GM18499 (cell line): ENCODE measurements at regions not wholly inside any gene's neighbourhood (a gene's known extent, or its start where the extent isn't known, plus 50 kb on each side); places are given as distances from the start of the nearest gene placed in this dataset.
A peak's percentile ranks its signal among the peaks of the same experiment; 100 is the strongest.

Experiments used
- ATAC-seq: cut with Tn5 transposase; IDR thresholded peaks from one replicate; pipeline ENCODE4 v1.9.1; 2021; ENCODE audit warnings: moderate number of reproducible peaks; ENCODE audit not compliant: insufficient read depth, unreplicated experiment

DNA sequence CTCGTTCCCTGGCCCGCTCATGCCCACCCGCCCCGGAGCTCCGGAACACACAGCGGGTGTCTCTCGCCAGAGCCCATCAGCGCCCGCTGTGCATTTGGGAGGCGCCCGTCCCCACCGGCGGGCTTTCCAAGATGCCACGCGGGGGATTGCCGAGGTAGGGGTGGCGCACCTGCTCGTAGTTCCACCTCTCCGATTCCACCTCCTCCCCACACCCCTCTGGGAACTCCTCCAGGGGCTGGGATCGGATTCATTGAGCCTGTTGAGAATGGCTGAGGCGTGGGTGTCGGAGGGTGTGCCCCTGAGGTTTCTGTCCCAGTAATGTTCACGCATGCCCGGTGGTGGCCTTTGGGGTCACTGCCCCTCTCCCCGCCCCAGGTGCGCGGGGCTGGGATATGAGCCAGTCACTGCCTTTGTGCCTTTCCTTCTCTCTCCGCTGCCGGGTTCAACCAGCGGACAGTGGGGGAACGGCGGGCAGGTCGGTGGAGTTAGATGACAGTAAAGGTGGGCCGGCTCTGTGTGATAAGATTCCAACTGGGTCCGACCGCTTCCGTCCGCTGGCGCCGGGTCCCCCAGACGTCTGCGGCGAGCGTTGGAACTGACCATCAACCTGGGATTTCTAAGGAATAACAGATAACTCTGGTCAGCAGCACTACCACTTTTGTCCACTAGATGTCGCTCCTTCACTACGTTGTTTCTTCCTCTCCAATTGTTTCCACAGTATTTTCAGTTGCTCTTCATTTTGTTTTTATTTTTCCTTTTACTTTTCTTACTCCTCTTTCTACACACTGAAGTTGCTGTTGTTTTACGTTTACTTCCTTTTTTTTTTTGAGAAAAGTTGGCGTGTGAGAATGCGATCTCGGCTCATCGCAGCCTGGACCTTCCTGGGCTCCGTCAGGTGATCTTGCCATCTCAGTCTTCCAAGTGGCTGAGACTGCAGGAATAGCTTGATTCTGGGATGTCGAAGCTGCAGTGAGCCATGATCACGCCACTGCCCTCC is 178.1 kb upstream of the ALG10B start:
- ATAC-seq = peak; percentile 86

DNA sequence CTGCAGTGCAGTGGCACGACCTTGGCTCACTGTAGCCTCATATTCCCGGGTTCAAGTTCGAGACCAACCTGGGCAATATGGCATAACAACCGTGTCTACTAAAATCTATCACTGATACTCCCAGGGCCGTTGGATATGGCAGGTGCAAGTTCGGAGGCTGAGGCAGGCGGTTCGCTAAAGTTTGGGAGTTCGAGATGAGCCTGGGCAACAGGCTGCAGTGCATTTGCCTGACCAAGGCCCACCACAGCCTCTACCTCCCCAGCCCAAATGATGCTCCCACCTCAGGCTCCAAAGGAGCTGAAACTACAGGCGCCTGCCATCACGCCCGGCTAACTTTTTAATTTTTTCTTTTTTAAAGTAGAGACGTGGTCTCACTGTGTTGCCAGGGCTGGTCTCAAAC is 177.1 kb upstream of the ALG10B start:
- ATAC-seq = no peak

DNA sequence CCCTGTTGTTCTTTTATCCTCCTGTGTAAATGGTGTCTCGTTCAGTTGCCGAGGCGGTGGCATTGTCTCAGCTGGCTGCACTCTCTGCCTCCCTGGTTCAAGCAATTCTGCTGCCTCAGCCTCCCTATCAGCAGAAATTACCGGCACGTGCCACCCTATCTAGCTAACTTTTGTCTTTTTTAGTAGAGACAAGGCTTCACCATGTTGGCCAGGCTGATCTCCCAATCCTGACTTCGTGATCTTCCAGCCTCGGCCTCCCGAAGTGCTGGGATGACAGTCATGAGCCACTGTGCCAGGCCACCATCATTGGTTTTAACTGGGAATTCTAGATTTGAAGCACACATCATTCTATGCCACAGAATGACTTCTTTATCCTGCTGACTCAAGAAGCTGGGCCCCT is 175.3 kb upstream of the ALG10B start:
- no peak for ATAC-seq

DNA sequence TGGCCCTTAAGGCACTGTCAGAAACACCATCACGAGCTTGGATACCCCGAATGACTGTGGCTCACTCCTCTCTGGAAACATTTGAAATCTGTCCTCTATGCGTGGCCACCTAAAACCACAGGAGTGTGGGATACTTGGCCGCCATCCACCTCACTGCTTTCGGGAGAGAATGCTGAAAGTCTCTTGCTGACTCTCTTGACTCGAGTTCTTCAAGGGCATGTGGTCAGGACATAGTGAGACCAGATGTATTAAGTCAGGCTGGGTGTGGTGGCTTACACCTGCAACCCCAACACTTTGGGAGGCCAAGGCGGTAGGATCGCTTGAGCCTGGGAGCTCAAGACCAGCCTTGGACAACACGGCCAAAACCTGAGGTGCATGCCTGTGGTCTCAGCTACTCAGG is 174.7 kb upstream of the ALG10B start:
- no peak for ATAC-seq

DNA sequence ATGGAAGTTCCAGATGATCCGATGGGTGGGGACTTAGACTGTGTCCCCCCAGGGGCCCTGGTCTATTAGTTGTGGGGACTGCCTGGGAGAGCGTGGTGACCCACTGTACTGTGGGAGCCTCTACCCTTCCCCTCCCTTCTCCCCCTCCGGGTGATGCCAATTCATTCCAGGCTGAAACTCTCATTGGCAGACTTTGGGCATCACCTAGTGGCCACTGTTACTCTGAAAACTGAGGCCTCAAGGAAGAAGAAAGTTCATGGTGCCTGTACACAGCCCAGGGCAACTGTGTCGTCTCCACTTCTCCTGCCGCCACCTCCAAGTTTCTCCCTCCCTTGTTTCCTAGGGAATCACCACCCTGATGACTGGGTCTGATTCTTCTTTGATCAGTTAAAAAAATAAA is 173.6 kb upstream of the ALG10B start:
- no peak for ATAC-seq

DNA sequence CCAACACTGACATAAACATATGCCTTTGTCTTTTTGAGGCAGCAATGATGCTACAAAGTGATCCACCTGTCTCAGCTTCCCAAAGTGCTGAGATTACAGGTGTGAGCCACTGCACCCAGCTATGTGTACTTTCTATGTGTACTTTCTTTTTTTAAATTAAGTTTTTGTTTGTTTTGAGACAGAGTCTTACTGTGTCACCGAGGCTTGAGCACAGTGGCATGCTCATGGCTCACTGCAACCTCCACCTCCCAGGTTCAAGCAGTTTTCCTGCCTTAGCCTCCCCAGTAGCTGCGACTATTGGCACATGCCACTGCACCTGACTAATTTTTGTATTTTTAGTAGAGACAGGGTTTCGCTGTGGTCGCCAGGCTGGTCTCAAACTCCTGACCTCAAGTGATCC is 172.5 kb upstream of the ALG10B start:
- no peak for ATAC-seq

DNA sequence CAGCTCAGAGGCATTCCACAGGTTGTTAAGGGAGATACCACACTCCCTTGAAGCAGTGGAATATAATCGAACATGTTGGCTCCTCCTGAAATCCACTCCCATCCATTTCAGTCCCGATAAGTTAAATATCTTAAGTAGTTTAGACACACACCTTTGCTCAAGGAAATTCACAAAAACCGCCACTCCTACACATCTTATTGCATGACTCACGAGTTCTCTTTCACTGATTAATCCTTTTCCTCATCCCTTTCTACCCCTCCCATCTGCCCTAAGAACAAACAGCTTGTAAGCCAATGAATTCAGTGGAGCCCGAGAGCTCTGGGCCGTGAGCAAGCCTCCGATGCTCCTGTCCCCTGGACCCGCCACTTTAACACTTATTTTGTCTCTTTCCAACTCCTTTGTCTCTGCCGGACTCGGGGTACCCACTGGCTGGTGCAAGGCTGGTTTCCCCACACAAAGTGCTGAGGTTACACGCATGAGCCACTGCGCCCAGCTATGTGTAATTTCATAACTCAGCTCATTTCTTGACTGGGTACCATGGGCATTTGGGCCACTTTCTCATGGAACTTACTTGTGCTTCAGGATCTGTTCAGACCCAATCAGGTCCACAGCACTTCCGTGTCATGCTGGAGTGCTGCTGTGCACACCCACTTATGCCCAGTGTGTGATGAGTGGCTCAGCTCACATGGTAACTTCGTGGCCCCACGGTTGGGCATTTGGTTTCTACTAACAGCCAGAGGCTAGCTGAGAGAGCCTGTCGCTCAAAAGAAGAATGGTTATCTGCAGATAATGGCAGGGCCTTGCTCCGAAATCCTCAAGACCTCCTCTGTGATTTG is 171.8 kb upstream of the ALG10B start:
- no peak for ATAC-seq

DNA sequence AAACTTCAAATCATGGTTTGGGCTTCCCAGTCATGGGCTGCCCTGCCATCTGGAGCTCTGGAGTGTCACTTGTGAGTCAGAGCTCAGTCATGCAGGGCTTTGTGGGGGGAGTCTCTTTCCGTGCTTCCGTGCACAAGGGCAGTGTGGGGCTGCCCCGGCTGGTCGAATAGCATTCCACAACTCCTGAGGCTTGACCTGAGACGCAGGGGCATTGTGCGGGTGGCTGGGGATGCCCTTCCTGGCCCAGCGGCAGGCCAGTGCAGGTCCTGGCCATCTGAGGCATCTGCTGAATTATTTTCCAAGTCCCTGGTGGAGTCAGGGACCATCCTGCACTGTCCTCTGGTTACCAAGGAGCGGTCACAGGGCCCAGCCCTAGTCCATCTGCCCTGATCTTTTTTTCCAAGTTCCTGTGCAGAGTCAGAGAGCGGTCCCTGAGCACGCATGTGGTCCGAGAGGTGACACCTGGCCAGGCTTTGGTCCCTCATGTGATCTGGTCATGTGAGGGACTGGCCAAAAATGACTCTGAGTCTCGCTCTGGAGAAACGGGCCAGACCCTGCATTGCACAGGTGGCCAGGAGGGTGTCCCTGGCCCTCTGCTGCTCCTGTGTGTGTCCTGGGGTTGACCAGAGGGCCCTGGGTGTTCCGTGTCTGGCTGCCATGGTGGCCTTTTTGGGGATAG is 167.0 kb upstream of the ALG10B start:
- ATAC-seq = no peak

DNA sequence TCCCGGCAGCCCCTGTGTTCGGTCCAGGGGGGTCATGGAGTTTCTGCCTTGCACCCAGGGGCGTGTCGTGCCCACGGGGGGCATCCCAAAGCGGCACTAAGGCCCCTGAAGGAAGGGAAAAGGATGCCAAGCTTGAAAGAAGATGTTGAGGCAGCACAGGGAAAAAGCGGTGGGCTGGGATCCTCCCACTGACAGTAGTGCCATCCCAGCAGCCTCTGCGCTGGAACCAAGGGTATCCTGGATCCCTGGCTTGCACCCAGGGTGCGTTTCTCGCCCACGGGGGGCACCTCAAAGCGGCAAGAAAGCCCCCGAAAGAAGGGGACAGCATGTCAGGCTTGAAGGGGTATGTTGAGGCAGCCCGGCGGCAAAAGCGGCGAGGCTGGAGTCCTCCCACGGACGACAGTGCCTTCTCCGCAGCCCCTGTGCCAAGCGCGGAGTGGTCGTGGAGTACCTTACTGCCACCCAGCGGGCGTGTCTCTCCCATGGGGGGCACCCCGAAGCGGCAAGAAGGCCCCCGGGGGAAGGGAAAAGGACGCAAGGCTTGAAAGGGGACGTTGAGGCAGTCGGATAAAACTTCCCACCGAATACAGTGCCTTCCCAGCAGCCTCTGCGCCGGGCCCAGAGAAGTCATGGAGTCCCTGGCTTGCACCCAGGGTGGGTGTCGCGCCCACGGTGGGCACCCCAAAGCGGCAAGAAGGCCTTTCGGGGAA is 164.4 kb upstream of the ALG10B start:
- ATAC-seq = no peak

DNA sequence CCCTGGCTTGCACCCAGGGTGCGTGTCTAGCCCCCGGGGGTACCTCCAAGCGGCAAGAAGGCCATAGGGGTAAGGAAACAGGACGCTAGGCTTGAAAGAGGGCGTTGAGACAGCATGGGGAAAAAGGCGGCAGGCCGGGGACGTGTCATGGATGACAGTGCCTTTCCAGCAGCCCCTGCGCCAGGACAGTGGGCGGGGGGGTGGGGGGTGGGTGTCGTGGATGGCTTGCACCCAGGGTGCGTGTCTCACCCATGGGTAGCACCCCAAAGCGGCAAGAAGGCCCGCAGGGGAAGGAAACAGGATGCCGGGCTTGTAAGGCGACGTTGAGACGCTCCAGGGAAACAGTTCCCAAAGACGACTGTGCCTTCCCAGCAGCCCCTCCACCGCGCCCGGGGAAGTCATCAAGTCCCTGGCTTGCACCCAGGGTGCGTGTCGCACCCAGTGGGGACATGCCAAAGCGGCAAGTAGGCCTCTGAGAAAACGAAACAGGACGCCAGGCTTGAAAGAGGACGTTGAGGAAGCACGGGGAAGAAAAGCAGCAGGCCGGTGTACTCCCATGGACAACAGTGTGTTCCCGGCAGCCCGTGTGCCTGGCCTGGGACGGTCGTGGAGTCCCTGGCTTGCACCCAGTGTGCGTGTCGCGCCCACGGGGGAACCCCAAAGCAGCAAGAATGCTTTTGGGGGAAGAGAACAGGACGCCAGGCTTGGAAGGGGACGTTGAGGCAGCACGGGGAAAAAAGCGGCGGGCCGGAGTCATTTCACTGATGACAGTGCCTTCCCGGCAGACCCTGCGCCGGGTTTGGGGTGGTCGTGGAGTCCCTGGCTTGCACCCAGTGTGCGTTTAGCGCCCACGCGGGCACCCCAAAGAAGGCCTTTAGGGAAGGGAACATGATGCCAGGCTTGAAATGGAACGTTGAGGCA is 163.5 kb upstream of the ALG10B start:
- no peak for ATAC-seq

DNA sequence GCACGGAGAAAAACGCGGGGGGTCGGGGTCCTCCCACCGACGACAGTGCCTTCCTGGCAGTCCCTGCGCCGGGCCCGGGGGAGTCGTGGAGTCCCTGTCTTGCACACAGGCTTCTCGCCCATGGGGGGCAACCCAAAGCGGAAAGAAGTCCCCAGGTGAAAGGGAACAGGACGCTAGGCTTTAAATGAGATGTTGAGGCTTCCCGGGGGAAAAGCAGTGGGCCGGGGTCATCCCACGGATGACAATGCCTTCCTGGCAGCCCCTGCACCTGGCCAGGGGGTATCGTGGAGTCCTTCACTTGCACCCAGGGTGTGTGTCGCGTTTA is 162.9 kb upstream of the ALG10B start:
- no peak for ATAC-seq

DNA sequence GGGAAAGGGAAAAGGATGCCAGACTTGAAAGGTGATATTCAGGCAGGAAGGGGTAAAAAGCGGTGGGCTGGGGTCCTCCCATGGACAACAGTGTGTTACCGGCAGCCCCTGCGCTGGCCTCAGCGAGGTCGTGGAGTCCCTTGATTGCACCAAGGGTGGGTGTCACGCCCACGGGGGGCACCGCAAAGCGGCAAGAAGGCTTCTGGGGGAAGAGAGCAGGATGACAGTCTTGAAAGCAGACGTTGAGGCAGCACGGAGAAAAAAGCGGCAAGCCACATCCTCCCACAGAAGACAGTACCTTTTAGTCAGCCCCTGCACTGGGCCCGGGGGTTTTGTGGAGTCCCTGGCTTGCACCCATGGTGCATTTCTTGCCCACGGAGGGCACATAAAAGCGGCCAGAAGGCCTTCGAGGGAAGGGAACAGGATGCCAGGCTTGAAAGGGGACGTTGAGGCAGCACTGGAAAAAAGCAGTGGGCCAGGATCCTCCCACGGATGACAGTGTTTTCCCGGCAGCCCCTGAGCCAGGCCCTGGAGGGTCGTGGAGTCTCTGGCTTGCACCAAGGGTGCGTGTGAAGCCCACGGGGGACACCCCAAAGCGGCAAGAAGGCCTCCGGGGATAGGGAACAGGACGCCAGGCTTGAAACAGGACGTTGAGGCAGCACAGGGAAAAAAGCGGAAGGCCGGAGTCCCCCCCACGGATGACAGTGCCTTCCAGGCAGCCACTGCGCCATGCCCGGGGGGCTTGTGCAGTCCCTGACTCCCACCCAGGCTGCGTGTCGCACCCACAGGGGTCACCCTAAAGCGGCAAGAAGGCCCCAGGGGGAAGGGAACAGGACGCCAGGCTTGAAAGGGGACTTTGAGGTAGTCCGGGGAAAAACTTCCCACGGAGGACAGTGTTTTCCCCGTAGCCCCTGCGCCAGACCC is 162.2 kb upstream of the ALG10B start:
- ATAC-seq = no peak

DNA sequence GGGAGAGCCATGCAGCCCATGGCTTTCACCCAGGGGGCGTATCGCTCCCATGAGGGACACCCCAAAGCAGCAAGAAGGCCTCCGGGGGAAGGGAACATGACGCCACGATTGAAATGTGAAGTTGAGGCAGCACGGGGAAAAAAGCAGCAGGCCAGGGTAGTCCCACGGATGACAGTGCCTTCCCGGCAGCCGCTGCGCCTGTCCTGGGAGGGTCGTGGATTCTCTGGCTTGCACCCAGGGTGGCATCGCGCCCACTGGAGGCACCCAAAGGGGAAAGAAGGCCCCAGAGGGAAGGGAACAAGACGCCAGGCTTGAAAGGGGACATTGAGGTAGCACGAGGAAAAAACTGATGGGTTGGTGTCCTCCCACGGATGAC is 161.6 kb upstream of the ALG10B start:
- no peak for ATAC-seq

DNA sequence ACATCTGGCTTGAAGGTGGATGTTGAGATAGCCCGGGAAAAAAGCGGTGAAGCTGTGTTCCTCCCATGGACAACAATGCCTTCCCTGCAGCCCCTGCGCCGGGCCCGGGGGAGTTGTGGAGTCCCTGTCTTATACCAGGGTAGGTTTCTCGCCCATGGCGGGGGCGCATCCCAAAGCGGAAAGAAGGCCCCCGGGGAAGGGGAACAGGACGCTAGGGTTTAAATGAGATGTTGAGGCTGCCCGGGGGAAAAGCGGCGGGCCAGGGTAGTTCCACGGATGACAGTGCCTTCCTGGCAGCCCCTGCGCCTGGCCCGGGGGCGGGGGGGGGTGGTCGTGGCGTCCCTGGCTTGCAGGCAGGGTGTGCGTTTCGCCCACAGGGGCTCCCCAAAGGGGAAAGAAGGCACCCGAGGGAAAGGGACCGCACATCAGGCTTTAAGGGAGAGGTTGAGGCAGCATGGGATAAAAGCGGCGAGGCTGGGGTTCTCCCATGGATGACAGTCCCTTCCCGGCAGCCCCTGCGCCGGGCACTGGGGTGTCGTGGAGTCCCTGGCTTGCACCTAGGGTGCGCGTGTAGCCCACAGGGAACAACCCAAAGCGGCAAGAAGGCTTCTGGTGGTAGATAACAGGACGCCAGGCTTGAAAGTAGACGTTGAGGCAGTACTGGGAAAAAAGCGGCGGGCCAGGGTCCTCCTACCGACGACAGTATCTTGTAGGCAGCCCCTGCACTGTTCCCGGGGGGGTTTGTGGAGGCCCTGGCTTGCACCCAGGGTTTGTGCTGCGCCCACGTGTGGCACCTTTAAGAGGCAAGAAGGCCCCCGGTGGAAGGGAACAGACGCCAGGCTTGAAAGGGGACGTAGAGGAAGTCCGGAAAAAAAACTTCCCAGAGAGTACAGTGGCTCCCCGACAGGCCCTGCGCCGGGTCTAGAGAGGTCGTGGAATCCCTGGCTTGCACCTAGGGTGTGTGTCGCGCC is 160.8 kb upstream of the ALG10B start:
- ATAC-seq = no peak

DNA sequence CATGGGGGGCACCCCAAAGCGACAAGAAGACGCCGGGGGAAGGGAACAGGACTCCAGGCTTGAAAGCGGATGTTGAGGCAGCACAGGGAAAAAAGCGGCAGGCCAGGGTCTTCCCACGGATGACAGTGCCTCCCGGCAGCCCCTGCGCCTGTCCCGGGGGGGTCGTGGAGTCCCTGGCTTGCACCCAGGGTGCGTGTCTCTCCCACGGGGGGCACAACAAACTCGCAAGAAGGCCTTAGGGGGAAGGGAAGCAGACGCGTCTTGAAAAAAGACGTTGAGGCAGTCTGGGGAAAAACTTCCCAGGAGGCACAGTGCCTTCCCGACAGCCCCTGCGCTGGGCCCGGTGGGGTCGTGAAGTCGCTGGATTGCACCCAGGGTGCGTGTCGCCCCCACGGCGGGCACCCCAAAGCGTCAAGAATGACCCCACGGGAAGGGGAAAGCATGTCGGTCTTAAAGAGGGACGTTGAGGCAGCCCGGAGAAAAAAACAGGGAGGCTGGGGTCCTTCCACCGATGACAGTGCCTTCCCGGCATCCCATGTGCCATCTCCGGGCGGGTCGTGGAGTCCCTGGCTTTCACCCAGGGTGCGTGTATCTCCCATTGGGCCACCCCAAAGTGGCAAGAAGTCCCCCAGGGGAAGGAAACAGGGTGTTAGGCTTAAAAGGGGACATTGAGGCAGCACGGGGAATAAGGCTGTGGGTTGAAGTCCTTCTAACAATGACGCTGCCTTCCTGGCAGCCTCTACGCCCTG is 159.9 kb upstream of the ALG10B start:
- no peak for ATAC-seq

DNA sequence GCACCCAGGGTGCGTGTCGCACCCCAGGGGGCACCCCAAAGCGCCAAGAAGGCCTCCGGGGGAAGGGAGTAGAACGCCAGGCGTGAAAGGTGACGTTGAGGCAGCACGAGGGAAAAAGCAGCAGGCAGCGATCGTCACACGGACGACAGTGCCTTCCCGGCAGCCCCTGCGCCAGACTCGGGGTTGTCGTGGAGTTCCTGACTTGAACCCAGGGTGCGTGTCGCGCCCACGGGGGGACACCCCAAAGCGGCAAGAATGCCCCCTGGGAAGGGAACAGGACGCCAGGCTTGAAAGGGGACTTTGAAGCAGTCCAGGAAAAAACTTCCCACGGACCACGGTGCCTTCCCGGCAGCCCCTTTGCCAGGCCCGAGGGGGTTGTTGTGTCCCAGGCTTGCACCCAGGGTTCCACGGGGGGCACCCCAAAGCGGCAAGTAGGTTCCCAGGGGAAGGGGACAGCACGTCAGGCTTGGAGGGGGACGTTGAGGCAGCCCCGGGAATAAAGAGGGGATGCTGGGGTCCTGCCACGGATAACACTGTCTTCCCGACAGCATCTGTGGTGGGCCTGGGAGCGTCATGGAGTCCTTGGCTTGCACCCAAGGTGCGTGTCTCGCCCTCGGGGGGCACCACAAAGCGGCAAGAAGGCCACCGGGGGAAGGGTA is 159.2 kb upstream of the ALG10B start:
- ATAC-seq = no peak
